GM10248 (cell line): ENCODE measurements at regions not wholly inside any gene's neighbourhood (a gene's known extent, or its start where the extent isn't known, plus 50 kb on each side); places are given as distances from the start of the nearest gene placed in this dataset.

Experiments
- CTCF ChIA-PET: fragments of 300-600 bp; sonication (Branson Sonifier 250); formaldehyde crosslinking; extraction: SDS; loops from one replicate; lab custom pipeline; 2021; ENCODE audit warnings: antibody characterized with exemption; lab: Yijun Ruan, JAX
- POLR2A ChIA-PET: fragments of 350-650 bp; sonication (Branson Sonifier 250); formaldehyde crosslinking; extraction: SDS; loops from one replicate; lab custom pipeline; 2020; ENCODE audit warnings: antibody characterized with exemption; lab: Yijun Ruan, JAX
- DNase-seq: peaks from one replicate; pipeline ENCODE4 v3.0.0; 2012; ENCODE audit errors: extremely low spot score
- CTCF ChIP-seq: IDR thresholded peaks from 2 replicates; pipeline ENCODE4 v1.5.1; 2012; ENCODE audit warnings: mild to moderate bottlenecking, low read depth; ENCODE audit errors: extremely low read depth, missing control alignments, control extremely low read depth

- POLR2A ChIA-PET: no interaction called here
- CTCF ChIA-PET: interaction anchor here (1.1 to 1.3 kb wide), 2 partner anchors 11 to 13 kb away, joined by 3 read pairs; no protein-coding TSS in a partner anchor
- no peak for DNase-seq
- TF ChIP-seq CTCF: no peak
These were observed 198.6 kb upstream of the CAMK1G start for GRCh38 chr1:209384710-209385550.

- DNase-seq: no peak
- ChIA-PET CTCF (no interaction called here), POLR2A (no interaction called here)
- no peak for TF ChIP-seq CTCF
These were observed 197.4 kb upstream of the CAMK1G start for GRCh38 chr1:209386156-209386555.

GRCh38 chr1:209387271-209387968, 196.1 kb upstream of the CAMK1G start:
- no peak for TF ChIP-seq CTCF
- CTCF ChIA-PET: interaction anchor here (1.5 to 1.6 kb wide), 2 partner anchors 11 to 33 kb away, joined by 4 read pairs; no protein-coding TSS in a partner anchor
- DNase-seq: no peak
- POLR2A ChIA-PET: no interaction called here

- ChIA-PET CTCF (interaction anchor here (1.5 to 1.6 kb wide), 2 partner anchors 12 to 34 kb away, joined by 4 read pairs; no protein-coding TSS in a partner anchor), POLR2A (no interaction called here)
- DNase-seq: no peak
- no peak for TF ChIP-seq CTCF
These were observed 195.6 kb upstream of the CAMK1G start for GRCh38 chr1:209387969-209388329.

- DNase-seq: no peak
- POLR2A ChIA-PET: no interaction called here
- CTCF ChIA-PET: interaction anchor here (1.5 to 1.6 kb wide), 2 partner anchors 12 to 34 kb away, joined by 4 read pairs; no protein-coding TSS in a partner anchor
- TF ChIP-seq CTCF: no peak
These were observed 195.2 kb upstream of the CAMK1G start for GRCh38 chr1:209388358-209388757.

GRCh38 chr1:209389258-209389657, 194.3 kb upstream of the CAMK1G start:
- POLR2A ChIA-PET: no interaction called here

More at GRCh38 chr1:209389258-209389657, 194.3 kb upstream of the CAMK1G start:
- TF ChIP-seq CTCF: no peak
- DNase-seq: no peak
- CTCF ChIA-PET: no interaction called here
